AG09309 (cell line): ENCODE measurements at regions not wholly inside any gene's neighbourhood (a gene's known extent, or its start where the extent isn't known, plus 50 kb on each side); places are given as distances from the start of the nearest gene placed in this dataset.

Source experiments
- DNase-seq: peaks from one replicate; pipeline ENCODE4 v3.0.0-alpha.2; 2010; ENCODE audit warnings: low read depth
- H3K4me3 ChIP-seq: 2 replicates; pipeline ENCODE4 v1.5.1; 2011; ENCODE audit warnings: mild to moderate bottlenecking, low read depth, low read length, moderate library complexity; ENCODE audit not compliant: control insufficient read depth
- CTCF ChIP-seq: IDR thresholded peaks from 2 replicates; pipeline ENCODE4 v1.5.1; 2011; ENCODE audit warnings: mild to moderate bottlenecking, low read depth, low read length, inconsistent platforms; ENCODE audit not compliant: insufficient read depth, control insufficient read depth; ENCODE audit errors: missing control alignments

- no peak overlapping the region for H3K4me3 ChIP-seq
- DNase-seq: no peak
- no peak for TF ChIP-seq CTCF
These were observed 1331.9 kb downstream of the XPNPEP1 start for GRCh38 chr10:108591417-108591816.

- DNase-seq: no peak
- TF ChIP-seq CTCF: no peak
- no peak overlapping the region for H3K4me3 ChIP-seq
These were observed 1336.9 kb downstream of the XPNPEP1 start for GRCh38 chr10:108586424-108586823.

- no peak for DNase-seq
- no peak for TF ChIP-seq CTCF
- H3K4me3 ChIP-seq: no peak overlapping the region
These were observed 1339.4 kb downstream of the XPNPEP1 start for GRCh38 chr10:108583877-108584276.

- no peak for DNase-seq
- no peak for TF ChIP-seq CTCF
- H3K4me3 ChIP-seq: no peak overlapping the region
These were observed 1340.4 kb downstream of the XPNPEP1 start for GRCh38 chr10:108582888-108583287.

- TF ChIP-seq CTCF: no peak
- no peak overlapping the region for H3K4me3 ChIP-seq
- DNase-seq: no peak
These were observed 1340.9 kb downstream of the XPNPEP1 start for GRCh38 chr10:108582387-108582786.

GRCh38 chr10:108578258-108578657, 1345.1 kb downstream of the XPNPEP1 start:
- H3K4me3 ChIP-seq: no peak overlapping the region
- no peak for TF ChIP-seq CTCF
- DNase-seq: no peak

GRCh38 chr10:108574233-108574632, 1349.1 kb downstream of the XPNPEP1 start:
- TF ChIP-seq CTCF: no peak
- H3K4me3 ChIP-seq: no peak overlapping the region
- no peak for DNase-seq
